Endodermal cell (in vitro differentiated cells): ENCODE measurements at regions not wholly inside any gene's neighbourhood (a gene's known extent, or its start where the extent isn't known, plus 50 kb on each side); places are given as distances from the start of the nearest gene placed in this dataset.
A peak's percentile ranks its signal among the peaks of the same experiment; 100 is the strongest.

Experiments used
- DNase-seq: peaks from one replicate; pipeline ENCODE4 v3.0.0-alpha.2; 2017
- H3K27ac ChIP-seq: 2 replicates; pipeline ENCODE4 v1.5.1; 2013; ENCODE audit warnings: mild to moderate bottlenecking, low read depth, low read length, moderate library complexity
- H3K27me3 ChIP-seq: 2 replicates; pipeline ENCODE4 v1.6.1; 2013; ENCODE audit warnings: mild to moderate bottlenecking, low read length, moderate library complexity; ENCODE audit not compliant: insufficient read depth, control insufficient read depth, poor library complexity, severe bottlenecking
- H3K36me3 ChIP-seq: 2 replicates; pipeline ENCODE4 v1.7.0; 2013; ENCODE audit warnings: mild to moderate bottlenecking, low read length, moderate library complexity; ENCODE audit not compliant: control insufficient read depth, insufficient read depth
- H3K4me1 ChIP-seq: one replicate; pipeline ENCODE4 v1.7.0; 2013; ENCODE audit warnings: low read length; ENCODE audit not compliant: control insufficient read depth, insufficient read depth
- H3K4me3 ChIP-seq: 2 replicates; pipeline ENCODE4 v1.5.1; 2013; ENCODE audit warnings: mild to moderate bottlenecking, low read length, moderate library complexity
- H3K9ac ChIP-seq: 2 replicates; pipeline ENCODE4 v1.6.1; 2013; ENCODE audit warnings: mild to moderate bottlenecking, low read length, moderate library complexity; ENCODE audit not compliant: poor library complexity, severe bottlenecking; ENCODE audit errors: extremely low read depth
- H3K9me3 ChIP-seq: 2 replicates; pipeline ENCODE4 v1.6.1; 2013; ENCODE audit warnings: mild to moderate bottlenecking, low read length, moderate library complexity; ENCODE audit not compliant: control insufficient read depth
- H3K27ac Mint-ChIP-seq: 2 replicates; pipeline ENCODE4 v1.8.0; 2020; ENCODE audit warnings: mixed read lengths
- H3K27me3 Mint-ChIP-seq: 2 replicates; pipeline ENCODE4 v1.8.0; 2021; ENCODE audit warnings: mild to moderate bottlenecking, mixed read lengths; ENCODE audit not compliant: insufficient read depth
- H3K36me3 Mint-ChIP-seq: 2 replicates; pipeline ENCODE4 v1.8.0; 2020; ENCODE audit warnings: low read depth, mixed read lengths
- H3K4me1 Mint-ChIP-seq: 2 replicates; pipeline ENCODE4 v1.8.0; 2020; ENCODE audit warnings: mixed read lengths
- H3K4me3 Mint-ChIP-seq: 2 replicates; pipeline ENCODE4 v1.8.0; 2020; ENCODE audit warnings: mild to moderate bottlenecking, moderate library complexity, mixed read lengths
- H3K9me3 Mint-ChIP-seq: 2 replicates; pipeline ENCODE4 v1.8.0; 2020; ENCODE audit warnings: mild to moderate bottlenecking, mixed read lengths
- WGBS, 2 experiments: methylation state at CpG; one replicate each; pipeline versions ENCODE4 v1.1.5 to v1.1.7; 2013; ENCODE audit warnings: missing lambda C conversion rate in 2 of 2, mixed read lengths in 1 of 2; ENCODE audit not compliant: insufficient coverage in 1 of 2, insufficient read length in 1 of 2; 5-methylcytosine and 5-hydroxymethylcytosine counted together
- TF ChIP-seq, protein P1 (sequence below): fragments of 200-600 bp; sonication (generic); conservative IDR thresholded peaks from 2 replicates; pipeline ENCODE4 v1.5.0; 2021; ENCODE audit warnings: antibody characterized with exemption, mild to moderate bottlenecking

DNA sequence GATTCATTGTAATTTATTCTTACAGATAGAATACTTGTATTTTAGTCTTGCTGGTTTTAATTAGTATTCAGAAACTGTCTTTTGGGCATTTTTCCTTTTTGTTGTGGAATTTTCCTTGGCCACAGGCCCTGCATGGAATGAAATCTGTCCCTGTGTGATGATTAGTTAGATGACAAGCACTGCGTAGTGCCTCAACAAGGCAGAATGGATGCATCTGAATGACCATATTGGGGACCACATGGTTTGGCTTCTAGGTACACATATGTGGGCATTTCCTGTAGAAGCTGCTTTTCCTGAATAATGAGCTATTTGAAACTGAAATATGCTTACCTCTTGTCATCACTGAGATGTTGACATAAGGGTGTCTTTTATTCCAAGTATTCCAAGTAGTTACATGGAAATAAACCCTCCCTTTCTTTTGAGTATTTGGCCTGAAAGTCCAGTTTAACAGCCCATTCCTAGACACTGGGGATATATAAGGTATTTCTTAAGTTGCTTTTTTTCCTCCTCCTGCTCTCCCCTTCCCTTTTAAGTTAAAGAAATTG lies 147.3 kb downstream of the YTHDC2 start:
- TF ChIP-seq, protein P1, sequence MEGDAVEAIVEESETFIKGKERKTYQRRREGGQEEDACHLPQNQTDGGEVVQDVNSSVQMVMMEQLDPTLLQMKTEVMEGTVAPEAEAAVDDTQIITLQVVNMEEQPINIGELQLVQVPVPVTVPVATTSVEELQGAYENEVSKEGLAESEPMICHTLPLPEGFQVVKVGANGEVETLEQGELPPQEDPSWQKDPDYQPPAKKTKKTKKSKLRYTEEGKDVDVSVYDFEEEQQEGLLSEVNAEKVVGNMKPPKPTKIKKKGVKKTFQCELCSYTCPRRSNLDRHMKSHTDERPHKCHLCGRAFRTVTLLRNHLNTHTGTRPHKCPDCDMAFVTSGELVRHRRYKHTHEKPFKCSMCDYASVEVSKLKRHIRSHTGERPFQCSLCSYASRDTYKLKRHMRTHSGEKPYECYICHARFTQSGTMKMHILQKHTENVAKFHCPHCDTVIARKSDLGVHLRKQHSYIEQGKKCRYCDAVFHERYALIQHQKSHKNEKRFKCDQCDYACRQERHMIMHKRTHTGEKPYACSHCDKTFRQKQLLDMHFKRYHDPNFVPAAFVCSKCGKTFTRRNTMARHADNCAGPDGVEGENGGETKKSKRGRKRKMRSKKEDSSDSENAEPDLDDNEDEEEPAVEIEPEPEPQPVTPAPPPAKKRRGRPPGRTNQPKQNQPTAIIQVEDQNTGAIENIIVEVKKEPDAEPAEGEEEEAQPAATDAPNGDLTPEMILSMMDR: no peak
- Mint-ChIP-seq H3K36me3 (no peaks in the 10 kb centered on the region), H3K4me3 (no peak overlapping the region), H3K4me1 (peaks cover 9% of the 10 kb centered on the region), H3K9me3 (no peaks in the 10 kb centered on the region), H3K27ac (no peak overlapping the region), H3K27me3 (peaks cover 4% of the 10 kb centered on the region)
- Histone ChIP-seq H3K9me3 (no peaks in the 10 kb centered on the region), H3K4me1 (no peaks in the 10 kb centered on the region), H3K27ac (no peak overlapping the region), H3K36me3 (no peaks in the 10 kb centered on the region), H3K27me3 (no peaks in the 10 kb centered on the region), H3K4me3 (no peak overlapping the region), H3K9ac (no peak overlapping the region)
- no peak for DNase-seq
- 93% methylated on average over 1 of the region's 1 CpG; no CpG with 5 or more reads in 1 of the 2 experiments for WGBS, 2 experiments

DNA sequence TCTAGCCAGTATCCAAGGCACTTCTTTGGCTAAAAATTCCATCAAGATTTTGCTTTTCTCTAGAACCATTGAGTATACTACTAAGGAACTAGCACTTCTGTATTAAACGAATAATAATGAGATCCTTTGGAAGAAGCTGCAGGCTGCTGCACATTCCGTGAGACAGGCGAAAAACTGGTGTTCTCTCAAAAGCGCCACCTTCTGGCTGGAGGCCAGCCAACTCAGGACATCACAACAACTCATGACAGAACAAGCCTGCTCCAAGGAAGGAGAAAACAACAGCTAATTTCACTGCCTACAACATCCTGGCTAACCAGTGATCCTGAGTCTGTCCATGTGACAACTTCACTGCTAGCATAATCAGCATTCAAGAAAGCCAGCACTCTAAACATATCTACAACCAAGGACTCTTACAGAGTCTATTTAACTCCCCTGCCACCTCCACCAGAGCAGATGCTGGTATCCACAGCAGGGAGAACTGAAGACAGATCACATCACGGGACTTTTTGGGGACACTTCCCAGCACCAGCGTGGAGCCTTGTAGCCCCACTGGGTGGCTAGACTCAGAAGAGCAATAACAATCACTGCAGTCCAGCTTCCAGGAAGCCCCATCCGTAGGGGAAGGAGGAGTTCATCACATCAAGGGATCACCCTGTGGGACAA lies 150.5 kb downstream of the YTHDC2 start:
- Mint-ChIP-seq H3K4me3 (no peak overlapping the region), H3K9me3 (peaks cover 4% of the 10 kb centered on the region), H3K36me3 (no peaks in the 10 kb centered on the region), H3K27ac (no peak overlapping the region), H3K4me1 (peaks cover 9% of the 10 kb centered on the region), H3K27me3 (peaks cover 4% of the 10 kb centered on the region)
- WGBS, 2 experiments: 67 to 73% methylated on average over 6 to 7 of the region's 7 CpGs
- no peaks in the 10 kb centered on the region for H3K27me3 ChIP-seq
- H3K9me3 ChIP-seq: peaks cover 7% of the 10 kb centered on the region
- no peaks in the 10 kb centered on the region for H3K36me3 ChIP-seq
- no peak overlapping the region for H3K9ac ChIP-seq
- H3K4me1 ChIP-seq: no peaks in the 10 kb centered on the region
- no peak overlapping the region for H3K27ac ChIP-seq
- H3K4me3 ChIP-seq: no peak overlapping the region
- peak; percentile 93 for DNase-seq
- TF ChIP-seq, protein P1: peak; percentile 84

DNA sequence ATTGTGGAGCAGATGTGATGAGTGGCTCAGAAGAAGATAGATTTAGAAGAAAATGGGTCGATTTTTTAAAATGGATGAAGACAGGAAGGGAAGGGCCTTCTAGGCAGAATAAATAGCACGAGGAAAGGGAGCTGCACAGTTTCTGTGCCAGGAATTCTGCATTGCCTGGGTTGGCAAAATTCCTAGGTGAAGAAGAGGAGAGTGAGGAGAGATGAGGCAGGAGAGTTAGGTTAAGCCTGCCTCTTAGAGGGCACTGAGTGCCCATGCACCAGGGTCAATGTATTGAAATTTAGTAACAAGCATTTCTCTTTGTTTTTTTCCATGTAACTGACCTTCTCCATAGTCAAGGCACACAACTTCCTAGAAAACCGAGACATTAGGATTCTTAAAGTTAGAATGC lies 159.5 kb downstream of the YTHDC2 start:
- no peak overlapping the region for H3K27ac ChIP-seq
- Mint-ChIP-seq H3K36me3 (peaks cover 6% of the 10 kb centered on the region), H3K4me3 (no peak overlapping the region), H3K9me3 (peaks cover 39% of the 10 kb centered on the region), H3K27me3 (no peaks in the 10 kb centered on the region), H3K4me1 (peaks cover 16% of the 10 kb centered on the region), H3K27ac (no peak overlapping the region)
- no peaks in the 10 kb centered on the region for H3K36me3 ChIP-seq
- TF ChIP-seq, protein P1: no peak
- H3K4me1 ChIP-seq: no peaks in the 10 kb centered on the region
- H3K4me3 ChIP-seq: no peak overlapping the region
- H3K9ac ChIP-seq: no peak overlapping the region
- no peaks in the 10 kb centered on the region for H3K27me3 ChIP-seq
- DNase-seq: no peak
- peaks cover 41% of the 10 kb centered on the region for H3K9me3 ChIP-seq
- WGBS, 2 experiments: 86 to 94% methylated on average over 3 of the region's 3 CpGs
